ENCODE measurements at regions not wholly inside any gene's neighbourhood (a gene's known extent, or its start where the extent isn't known, plus 50 kb on each side); places are given as distances from the start of the nearest gene placed in this dataset.

GRCh38 chr13:34878329-34878728, 63.7 kb upstream of the NBEA start:
- TF ChIP-seq EZH2 (IDR thresholded peaks at IDR 0.05; ENCODE audit: borderline replicate concordance, low read depth, low read length, severe bottlenecking) = no peak
- TF ChIP-seq POLR2AphosphoS5 (IDR thresholded peaks at IDR 0.05; ENCODE audit: insufficient read depth, low read depth, low read length) = no peak
- no peak for TF ChIP-seq POLR2A (IDR thresholded peaks at IDR 0.05; ENCODE audit: low read depth, low read length)
- TF ChIP-seq CTCF (IDR thresholded peaks at IDR 0.05; ENCODE audit: extremely low read depth in 1 of 2, insufficient read depth in 1 of 2, low read depth in 1 of 2, low read length in 2 of 2) = no peak
- no peak for TF ChIP-seq MYC (IDR thresholded peaks at IDR 0.05; ENCODE audit: low read depth, low read length)
- no peak for TF ChIP-seq MAX (IDR thresholded peaks at IDR 0.05; ENCODE audit: insufficient read depth, insufficient read length)
- TF ChIP-seq JUN (IDR thresholded peaks at IDR 0.05; ENCODE audit: borderline replicate concordance, insufficient read depth, insufficient read length, low read depth) = no peak
- TF ChIP-seq FOS (IDR thresholded peaks at IDR 0.05; ENCODE audit: borderline replicate concordance, insufficient read depth, low read length) = no peak
